GM23248 (cell line): ENCODE measurements at regions not wholly inside any gene's neighbourhood (a gene's known extent, or its start where the extent isn't known, plus 50 kb on each side); places are given as distances from the start of the nearest gene placed in this dataset.

ENCODE experiments used
- EZH2 ChIP-seq: fragments of 200-600 bp; sonication (generic); IDR thresholded peaks from 2 replicates; pipeline ENCODE4 v1.6.1; 2018; ENCODE audit warnings: antibody characterized with exemption, mild to moderate bottlenecking; ENCODE audit not compliant: insufficient read depth, poor library complexity, severe bottlenecking
- EZH2phosphoT487 ChIP-seq: fragments of 200-600 bp; sonication (generic); IDR thresholded peaks from 2 replicates; pipeline ENCODE4 v1.6.1; 2018; ENCODE audit warnings: antibody characterized with exemption, moderate library complexity, mild to moderate bottlenecking, low read depth; ENCODE audit not compliant: insufficient read depth

DNA sequence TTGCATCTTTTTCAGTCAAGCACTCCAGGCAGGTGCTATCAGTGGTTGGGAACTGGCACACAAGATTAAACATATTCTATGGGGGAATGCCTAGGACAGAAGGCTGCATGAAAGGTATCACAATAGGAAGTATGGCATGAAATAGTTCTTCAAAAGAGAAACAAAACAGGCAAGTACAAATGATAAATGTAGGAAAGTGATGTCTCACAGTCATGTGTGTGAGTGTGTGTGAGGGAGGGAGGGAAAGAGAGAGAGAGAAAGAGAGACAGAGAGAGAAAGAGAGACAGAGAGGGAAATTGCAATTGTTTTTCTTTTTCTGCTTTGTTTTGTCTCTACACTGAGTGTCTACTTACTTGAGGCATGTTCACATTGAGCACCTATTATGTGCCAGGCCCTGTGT, 456.3 kb downstream of the MIAT start:
- no peak for TF ChIP-seq EZH2phosphoT487
- no peak for TF ChIP-seq EZH2
